ENCODE measurements at regions not wholly inside any gene's neighbourhood (a gene's known extent, or its start where the extent isn't known, plus 50 kb on each side); places are given as distances from the start of the nearest gene placed in this dataset.

GRCh38 chr1:81006502-81006901, 794.2 kb upstream of the ADGRL2 start:
- no peak for TF ChIP-seq CTCF (conservative IDR thresholded peaks at IDR 0.05)
- no peak overlapping the region for H3K27ac ChIP-seq

- no peak overlapping the region for H3K27ac ChIP-seq
- no peak for TF ChIP-seq CTCF (conservative IDR thresholded peaks at IDR 0.05)
These were observed 796.7 kb upstream of the ADGRL2 start for GRCh38 chr1:81004011-81004410.

GRCh38 chr1:80994934-80995333, 805.8 kb upstream of the ADGRL2 start:
- no peak for TF ChIP-seq CTCF (conservative IDR thresholded peaks at IDR 0.05)
- no peak overlapping the region for H3K27ac ChIP-seq

- no peak overlapping the region for H3K27ac ChIP-seq
- TF ChIP-seq CTCF (conservative IDR thresholded peaks at IDR 0.05) = no peak
These were observed 806.7 kb upstream of the ADGRL2 start for GRCh38 chr1:80994038-80994437.

GRCh38 chr1:80993154-80993980, 807.4 kb upstream of the ADGRL2 start:
- no peak for TF ChIP-seq CTCF (conservative IDR thresholded peaks at IDR 0.05)

GRCh38 chr1:80989455-80989854, 811.3 kb upstream of the ADGRL2 start:
- no peak overlapping the region for H3K27ac ChIP-seq
- TF ChIP-seq CTCF (conservative IDR thresholded peaks at IDR 0.05) = no peak

More at GRCh38 chr1:80993154-80993980, 807.4 kb upstream of the ADGRL2 start:
- H3K27ac ChIP-seq = no peak overlapping the region

- no peak overlapping the region for H3K27ac ChIP-seq
- no peak for TF ChIP-seq CTCF (conservative IDR thresholded peaks at IDR 0.05)
These were observed 811.8 kb upstream of the ADGRL2 start for GRCh38 chr1:80988926-80989325.
